Stimulated activated CD8-positive, alpha-beta memory T cell treated with anti-CD3 and anti-CD28 coated beads, Interleukin-12 subunit alpha, Interleukin-12 subunit beta, amount 100 ng/mL, for 4 hours (primary cell): ENCODE measurements at regions not wholly inside any gene's neighbourhood (a gene's known extent, or its start where the extent isn't known, plus 50 kb on each side); places are given as distances from the start of the nearest gene placed in this dataset.
"Not testable (repeated sequence)": the region's sequence is repeated elsewhere in the genome, so short reads cannot be mapped to it uniquely, and the experiment has no call there.

Experiments used
- DNase-seq: peaks from one replicate; pipeline ENCODE4 v3.0.0-alpha.2; 2020; ENCODE audit warnings: low read depth

DNA sequence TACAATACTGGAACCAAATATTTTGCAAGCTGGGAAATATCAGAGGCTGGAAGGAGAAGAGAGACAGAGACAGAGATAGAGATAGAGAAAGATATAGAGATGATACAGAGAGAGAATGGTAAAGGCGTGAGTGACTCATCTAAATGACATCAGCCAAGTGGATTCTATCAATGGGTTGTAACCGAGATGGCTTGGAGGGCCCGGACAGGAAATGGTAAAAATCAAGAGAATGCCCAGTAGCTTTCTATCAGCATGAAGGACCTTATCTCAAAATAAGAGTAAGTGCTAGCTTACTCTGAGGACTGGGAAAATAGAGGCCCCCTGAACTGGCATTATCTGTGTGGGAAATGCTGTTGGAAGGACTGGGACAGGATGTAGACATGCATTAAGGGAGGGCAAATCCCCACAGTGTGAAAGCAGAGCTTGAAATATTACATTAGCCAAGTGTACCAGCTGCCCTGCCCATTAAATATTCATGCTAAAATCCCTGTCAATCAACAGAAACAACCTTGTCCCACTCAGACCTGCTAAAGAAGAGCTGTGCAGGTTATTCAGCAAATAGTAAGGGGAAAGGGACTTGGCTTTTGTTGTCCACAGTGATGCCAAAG, 76.6 kb upstream of the ZNF644 start:
- no peak for DNase-seq

DNA sequence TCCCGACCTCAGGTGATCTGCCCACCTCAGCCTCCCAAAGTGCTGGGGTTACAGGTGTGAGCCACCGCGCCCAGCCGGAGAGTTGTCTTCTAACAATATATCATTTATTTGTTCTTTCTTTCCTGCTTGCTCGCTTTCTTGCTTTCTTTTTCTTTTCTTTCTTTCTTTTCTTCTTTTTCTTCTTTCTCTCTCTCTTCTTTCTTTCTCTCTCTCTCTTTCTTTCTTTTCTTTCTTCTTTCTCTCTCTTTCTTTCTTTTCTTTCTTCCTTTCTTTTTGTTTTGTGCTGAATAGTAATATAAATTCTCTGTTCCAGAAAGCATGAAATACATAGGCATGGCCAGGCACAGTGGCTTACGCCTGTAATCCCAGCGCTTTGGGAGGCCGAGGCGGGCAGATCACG, 73.5 kb upstream of the ZNF644 start:
- not testable (repeated sequence) for DNase-seq

DNA sequence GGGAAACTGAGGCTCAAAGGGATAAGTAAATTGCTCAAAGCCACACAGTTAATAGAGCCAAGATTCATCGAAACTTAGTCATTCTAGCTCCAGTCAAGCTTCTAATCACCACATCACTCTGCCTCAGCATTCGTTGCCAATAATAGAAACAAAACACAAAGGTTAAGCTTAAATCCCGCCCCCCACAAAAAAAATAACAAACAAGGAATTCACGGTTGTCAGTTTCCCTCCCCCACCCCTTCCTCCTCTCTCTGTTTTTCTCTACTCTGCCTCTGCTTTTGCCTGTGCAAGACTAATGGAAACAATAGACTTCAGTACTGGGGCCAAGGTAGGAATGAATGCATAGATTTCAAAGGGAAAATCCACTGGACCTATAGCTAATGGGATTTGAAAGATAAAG, 70.7 kb upstream of the ZNF644 start:
- no peak for DNase-seq

DNA sequence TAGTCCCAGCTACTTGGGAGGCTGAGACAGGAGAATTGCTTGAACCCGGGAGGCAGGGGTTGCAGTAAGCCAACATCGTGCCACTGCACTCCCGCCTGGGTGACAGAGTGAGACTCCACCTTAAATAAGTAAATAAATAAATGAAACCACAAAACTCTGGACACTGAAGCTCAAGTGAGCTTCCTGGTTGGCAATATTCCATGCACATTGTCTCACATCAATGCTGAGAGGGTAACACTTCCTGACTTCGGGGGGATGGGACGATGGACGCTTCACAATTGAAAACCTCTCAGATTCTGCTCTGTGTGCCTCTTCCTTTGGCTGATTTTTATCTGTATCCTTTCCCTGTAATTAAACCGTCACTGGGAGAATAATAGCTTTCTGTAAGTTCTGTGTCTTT, 70.0 kb upstream of the ZNF644 start:
- no peak for DNase-seq

DNA sequence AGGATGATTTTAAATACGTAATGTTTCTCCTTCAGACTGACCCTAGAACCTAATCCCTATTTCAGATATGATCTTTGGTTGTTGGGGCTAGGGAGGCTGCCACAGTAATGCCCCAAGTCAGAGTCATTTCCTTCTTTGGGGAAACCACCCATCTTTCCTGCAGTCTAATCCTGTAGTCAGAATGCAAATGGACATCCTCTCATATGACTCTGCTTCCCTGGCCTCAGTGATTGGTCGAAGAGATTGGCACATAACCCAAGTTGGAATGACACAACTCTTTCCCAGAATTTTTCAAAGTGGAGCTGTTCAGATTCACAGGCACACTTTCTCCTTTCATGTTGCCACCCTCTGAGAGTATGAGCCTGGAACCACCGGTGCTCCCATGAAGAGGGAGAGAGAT, 58.8 kb upstream of the ZNF644 start:
- DNase-seq, result no peak

DNA sequence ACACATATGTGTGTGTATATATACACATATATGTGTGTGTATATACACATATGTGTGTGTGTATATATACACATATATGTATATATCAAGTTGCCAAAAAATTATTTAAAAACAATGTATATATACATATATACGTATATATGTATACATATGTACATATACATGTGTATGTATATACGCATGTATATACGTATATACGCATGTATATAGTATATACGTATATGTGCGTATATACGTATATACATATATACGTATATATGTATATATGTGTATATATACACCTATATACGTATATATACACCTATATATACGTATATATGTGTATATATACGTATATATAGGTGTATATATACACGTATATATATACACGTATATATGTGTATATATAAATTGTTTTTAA, 57.0 kb upstream of the ZNF644 start:
- DNase-seq, result no peak

DNA sequence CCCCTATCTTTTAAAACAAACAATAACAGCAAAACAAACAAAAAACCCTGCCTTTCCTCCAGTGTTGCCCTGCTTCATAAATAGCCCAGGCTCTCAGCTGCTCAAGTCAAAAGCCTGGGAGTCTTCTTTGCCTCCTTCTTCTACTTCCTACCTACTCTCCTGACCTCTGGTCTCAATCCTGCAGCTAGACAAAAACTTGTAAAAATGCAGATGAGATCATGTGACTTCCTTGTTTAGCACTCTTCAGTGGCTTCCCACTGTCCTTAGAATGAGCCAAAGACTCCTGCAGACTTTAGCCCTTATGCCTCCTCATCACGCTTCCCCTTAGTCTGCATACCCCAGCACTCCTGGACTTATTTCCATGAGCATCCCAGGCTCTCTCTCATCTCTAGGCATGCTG, 55.0 kb upstream of the ZNF644 start:
- no peak for DNase-seq

DNA sequence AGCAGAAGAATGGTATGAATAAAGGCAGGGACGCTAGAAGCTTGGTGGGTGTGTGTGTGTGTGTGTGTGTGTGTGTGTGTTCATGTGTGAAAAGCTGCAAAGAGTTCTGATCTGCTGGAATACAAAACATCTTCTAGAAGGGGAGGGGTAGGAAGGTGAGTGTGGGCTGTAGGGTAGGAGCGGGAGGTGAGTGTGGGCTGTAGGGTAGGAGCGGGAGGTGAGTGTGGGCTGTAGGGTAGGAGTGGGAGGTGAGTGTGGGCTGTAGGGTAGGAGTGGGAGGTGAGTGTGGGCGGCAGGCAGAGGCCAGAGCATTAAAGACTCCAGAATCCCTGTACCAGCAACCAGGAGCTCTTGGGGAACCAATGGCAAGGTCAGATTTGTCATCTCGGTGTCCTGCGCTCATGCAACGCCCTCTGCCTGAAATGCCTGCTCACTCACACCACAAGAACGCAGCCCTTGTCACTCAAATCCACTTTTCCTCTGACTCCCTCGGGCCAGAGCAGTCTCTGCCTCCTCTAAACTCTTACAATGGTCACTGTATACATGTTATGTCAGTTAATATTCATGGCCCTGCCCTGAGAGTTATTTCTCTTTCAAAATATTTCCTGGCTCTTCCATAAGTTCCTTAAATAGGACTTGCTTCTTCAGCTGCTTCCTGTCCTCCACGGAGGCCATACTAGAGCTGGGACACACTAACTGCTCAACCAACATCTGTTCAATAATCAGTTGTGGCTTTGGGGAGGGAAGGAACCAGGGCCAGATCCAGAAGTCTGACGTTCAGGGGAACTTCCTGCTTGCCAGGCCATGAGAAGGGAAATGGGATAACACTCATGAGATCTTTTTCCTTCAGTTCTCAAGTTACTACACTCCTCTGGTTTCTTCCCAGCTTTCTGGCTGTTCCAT, 53.6 kb upstream of the ZNF644 start:
- no peak for DNase-seq

DNA sequence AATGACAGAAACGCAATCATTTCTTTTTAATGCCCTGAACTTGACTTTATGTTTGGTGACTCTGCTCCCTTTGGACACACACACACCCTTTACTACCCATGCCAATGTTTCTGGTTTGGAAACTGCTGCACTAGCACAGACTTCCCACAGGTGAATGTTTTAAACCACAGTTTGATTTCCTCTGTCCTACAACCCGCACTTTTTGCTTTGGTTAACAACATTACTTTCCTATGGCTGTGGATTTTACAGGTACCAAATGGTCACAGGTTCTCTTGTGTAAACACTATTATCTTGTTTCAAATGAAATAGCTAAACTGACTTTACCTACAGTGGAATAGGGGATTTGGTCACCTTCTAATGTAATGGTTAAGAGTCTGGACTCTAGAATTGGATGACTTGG, 51.5 kb upstream of the ZNF644 start:
- no peak for DNase-seq

DNA sequence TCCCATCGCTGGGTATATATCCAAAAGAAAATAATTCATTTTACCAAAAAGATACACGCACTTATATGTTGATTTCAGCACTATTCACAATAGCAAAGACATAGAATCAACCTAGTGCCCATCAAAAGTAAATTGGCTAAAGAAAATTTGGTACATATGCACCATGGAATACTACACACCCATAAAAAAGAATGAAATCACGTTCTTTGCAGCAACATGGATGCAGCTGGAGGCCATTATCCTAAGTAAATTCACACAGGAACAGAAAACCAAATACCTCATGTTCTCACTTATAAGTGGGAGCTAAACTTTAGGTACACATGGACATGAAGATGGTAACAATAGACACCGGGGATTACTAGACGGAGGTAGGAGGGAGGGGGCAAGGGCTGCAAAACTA, 50.0 kb upstream of the ZNF644 start:
- DNase-seq, result no peak
